Left lung (tissue), 4 donors: ENCODE measurements at regions not wholly inside any gene's neighbourhood (a gene's known extent, or its start where the extent isn't known, plus 50 kb on each side); places are given as distances from the start of the nearest gene placed in this dataset.

Source experiments
- ATAC-seq: fragments of 200-7000 bp; cut with Tn5 transposase; one replicate; pipeline ENCODE4 v1.9.1; 2020; ENCODE audit warnings: moderate library complexity
- DNase-seq, 4 donors: peaks; one replicate each; pipeline ENCODE4 v3.0.0-alpha.2; 2013 to 2020
- H3K27ac ChIP-seq, 2 donors: fragments of 200-600 bp; sonication (generic) in 1 of 2; one replicate each; pipeline versions ENCODE4 v1.5.0 to v1.8.0; 2020 to 2021
- H3K27me3 ChIP-seq, 2 donors: fragments of 200-600 bp; sonication (generic) in 1 of 2; one replicate each; pipeline versions ENCODE4 v1.5.0 to v1.8.0; 2020 to 2021
- H3K36me3 ChIP-seq, 2 donors: fragments of 200-600 bp; sonication (generic) in 1 of 2; one replicate each; pipeline versions ENCODE4 v1.5.0 to v1.8.0; 2020 to 2021
- H3K4me1 ChIP-seq, 2 donors: fragments of 200-600 bp; one replicate each; pipeline ENCODE4 v1.8.0; 2021
- H3K4me3 ChIP-seq, 2 donors: fragments of 200-600 bp; sonication (generic) in 1 of 2; one replicate each; pipeline versions ENCODE4 v1.5.0 to v1.8.0; 2020 to 2021; ENCODE audit warnings: mild to moderate bottlenecking in 1 of 2
- H3K9me3 ChIP-seq, 2 donors: fragments of 200-600 bp; sonication (generic) in 1 of 2; one replicate each; pipeline versions ENCODE4 v1.5.0 to v1.8.0; 2020 to 2021
- intact Hi-C, 2 donors: fragments of 100-400 bp; cut with DNase I; formaldehyde crosslinking; loops; one replicate each; pipeline versions ENCODE4 v1.11.2 to v1.14.2; 2022
- TF ChIP-seq, protein P1 (sequence below), 2 donors: fragments of 200-600 bp; sonication (generic) in 1 of 2; IDR thresholded peaks; one replicate each; pipeline versions ENCODE4 v1.5.0 to v1.8.0; 2021; ENCODE audit warnings: antibody characterized with exemption in 2 of 2
- donor health status: DM: no; HTN: yes; CAD: no.
- donor health status: DM: no; HTN: no; CAD: no.

DNA sequence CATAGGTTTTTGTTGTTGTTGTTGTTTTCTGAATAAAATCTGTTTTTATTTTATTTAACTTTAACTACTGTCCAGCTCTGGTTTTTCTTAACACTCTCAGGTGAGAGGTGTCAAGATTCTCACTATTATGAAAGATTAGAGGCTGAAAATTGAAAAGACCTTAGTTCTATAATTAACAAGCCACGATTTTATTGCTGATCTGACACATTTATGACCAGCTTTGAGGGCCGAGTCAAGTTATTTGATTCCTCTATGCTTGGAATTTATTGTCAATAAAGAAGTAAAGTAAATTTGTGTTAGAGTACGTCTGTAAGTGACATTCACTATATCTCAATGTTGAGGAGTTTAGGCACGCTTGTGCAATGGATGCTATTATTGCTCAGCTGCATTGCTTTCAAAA is 808.8 kb downstream of the GALC start:
- intact Hi-C loops: no loop called here
- no peak for DNase-seq
- H3K9me3 ChIP-seq: no peaks in the 10 kb centered on the region
- H3K36me3 ChIP-seq: no peaks in the 10 kb centered on the region
- TF ChIP-seq, protein P1, sequence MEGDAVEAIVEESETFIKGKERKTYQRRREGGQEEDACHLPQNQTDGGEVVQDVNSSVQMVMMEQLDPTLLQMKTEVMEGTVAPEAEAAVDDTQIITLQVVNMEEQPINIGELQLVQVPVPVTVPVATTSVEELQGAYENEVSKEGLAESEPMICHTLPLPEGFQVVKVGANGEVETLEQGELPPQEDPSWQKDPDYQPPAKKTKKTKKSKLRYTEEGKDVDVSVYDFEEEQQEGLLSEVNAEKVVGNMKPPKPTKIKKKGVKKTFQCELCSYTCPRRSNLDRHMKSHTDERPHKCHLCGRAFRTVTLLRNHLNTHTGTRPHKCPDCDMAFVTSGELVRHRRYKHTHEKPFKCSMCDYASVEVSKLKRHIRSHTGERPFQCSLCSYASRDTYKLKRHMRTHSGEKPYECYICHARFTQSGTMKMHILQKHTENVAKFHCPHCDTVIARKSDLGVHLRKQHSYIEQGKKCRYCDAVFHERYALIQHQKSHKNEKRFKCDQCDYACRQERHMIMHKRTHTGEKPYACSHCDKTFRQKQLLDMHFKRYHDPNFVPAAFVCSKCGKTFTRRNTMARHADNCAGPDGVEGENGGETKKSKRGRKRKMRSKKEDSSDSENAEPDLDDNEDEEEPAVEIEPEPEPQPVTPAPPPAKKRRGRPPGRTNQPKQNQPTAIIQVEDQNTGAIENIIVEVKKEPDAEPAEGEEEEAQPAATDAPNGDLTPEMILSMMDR (IDR thresholded peaks at IDR 0.05): no peak
- no peaks in the 10 kb centered on the region for H3K4me1 ChIP-seq
- H3K27ac ChIP-seq: no peak overlapping the region
- ATAC-seq: no peak
- no peak overlapping the region for H3K4me3 ChIP-seq
- no peaks in the 10 kb centered on the region for H3K27me3 ChIP-seq

DNA sequence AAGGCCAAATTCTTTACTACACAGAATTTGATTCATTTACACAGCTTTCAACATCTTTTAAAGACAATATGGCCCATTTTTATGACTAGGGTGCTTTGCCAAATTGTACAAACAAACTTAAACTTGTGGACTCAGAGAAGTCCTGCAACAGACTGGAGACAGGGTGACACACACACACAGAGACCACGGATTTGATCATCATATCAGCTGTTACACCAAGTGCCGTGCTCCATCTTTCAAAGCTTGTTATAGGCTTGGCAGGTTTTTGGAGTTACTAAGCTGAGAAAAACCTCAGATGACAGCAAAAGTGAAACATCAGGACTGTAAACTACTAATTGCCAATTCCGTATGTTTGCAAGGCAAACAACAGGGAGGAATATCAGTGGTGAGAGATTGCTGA is 811.7 kb downstream of the GALC start:
- H3K9me3 ChIP-seq: no peaks in the 10 kb centered on the region
- TF ChIP-seq, protein P1 (IDR thresholded peaks at IDR 0.05): no peak
- no peaks in the 10 kb centered on the region for H3K4me1 ChIP-seq
- DNase-seq (no peak), ATAC-seq (no peak)
- no peaks in the 10 kb centered on the region for H3K27me3 ChIP-seq
- no peak overlapping the region for H3K4me3 ChIP-seq
- no peaks in the 10 kb centered on the region for H3K36me3 ChIP-seq
- intact Hi-C loops: no loop called here
- no peak overlapping the region for H3K27ac ChIP-seq

DNA sequence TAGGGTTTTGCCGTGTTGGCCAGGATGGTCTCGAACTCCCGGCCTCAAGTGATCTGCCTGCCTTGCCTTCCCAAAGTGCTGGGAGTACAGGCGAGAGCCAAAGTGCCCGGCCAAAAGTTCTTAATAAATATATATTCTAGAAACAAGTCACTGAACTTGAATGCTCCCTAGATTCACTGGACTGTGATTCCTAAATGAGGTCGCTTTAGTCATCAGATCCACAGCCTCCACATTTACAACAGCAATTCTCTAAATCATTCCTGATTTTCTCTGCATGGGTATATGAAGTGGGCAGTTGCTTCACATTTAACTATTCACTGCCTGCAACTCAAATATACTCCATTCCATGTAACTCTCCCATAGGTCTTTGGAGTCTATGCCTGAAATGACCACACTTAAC is 813.0 kb downstream of the GALC start:
- H3K36me3 ChIP-seq: no peaks in the 10 kb centered on the region
- no peaks in the 10 kb centered on the region for H3K9me3 ChIP-seq
- ATAC-seq: no peak
- no peaks in the 10 kb centered on the region for H3K4me1 ChIP-seq
- intact Hi-C loops: no loop called here
- no peak overlapping the region for H3K27ac ChIP-seq
- no peak overlapping the region for H3K4me3 ChIP-seq
- TF ChIP-seq, protein P1 (IDR thresholded peaks at IDR 0.05): no peak
- DNase-seq: no peak
- no peaks in the 10 kb centered on the region for H3K27me3 ChIP-seq

DNA sequence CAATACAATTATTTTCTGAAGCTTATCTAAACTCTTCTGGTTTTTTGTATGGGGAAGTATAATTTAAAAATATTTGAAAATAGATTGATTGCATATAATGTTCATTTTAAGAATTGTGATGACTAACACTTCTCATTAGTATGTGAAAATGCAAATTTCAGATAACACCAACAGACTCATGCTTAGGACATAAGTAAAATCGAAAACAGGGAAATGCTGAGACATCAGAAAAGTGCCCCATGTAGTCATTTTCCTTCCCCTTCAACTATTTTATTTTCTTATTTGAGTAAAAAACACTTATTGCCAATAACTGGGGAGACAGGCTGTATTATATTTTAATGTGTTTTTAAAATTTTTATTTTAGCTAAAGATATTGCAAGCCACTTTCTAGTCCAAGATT is 814.7 kb downstream of the GALC start:
- ATAC-seq: no peak
- Histone ChIP-seq H3K27me3 (no peaks in the 10 kb centered on the region), H3K36me3 (no peaks in the 10 kb centered on the region), H3K9me3 (no peaks in the 10 kb centered on the region), H3K4me1 (no peaks in the 10 kb centered on the region), H3K27ac (no peak overlapping the region), H3K4me3 (no peak overlapping the region)
- TF ChIP-seq, protein P1 (IDR thresholded peaks at IDR 0.05): no peak
- intact Hi-C loops: no loop called here
- no peak for DNase-seq

DNA sequence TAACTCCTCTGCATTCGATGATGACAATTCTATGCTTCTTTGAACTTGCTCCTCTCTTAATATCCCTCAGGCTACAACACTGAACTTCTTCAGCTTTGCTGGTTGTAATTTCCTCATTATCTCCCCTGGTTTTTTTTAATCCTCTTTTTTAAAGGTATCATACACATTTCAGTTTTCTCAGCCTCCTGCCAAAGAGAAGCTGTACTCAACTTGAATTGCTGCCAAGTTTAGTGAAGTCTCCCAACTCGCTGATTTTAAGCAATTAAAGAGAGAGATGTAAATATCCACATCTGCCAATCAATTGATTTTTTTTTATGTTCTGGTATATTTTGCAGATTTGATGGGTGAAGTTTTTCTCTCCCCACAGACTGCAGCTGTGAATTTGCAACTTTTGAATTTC is 817.8 kb downstream of the GALC start:
- H3K27me3 ChIP-seq: no peaks in the 10 kb centered on the region
- TF ChIP-seq, protein P1 (IDR thresholded peaks at IDR 0.05): no peak
- no peak for DNase-seq
- no peak overlapping the region for H3K27ac ChIP-seq
- no peak for ATAC-seq
- H3K36me3 ChIP-seq: no peaks in the 10 kb centered on the region
- no peak overlapping the region for H3K4me3 ChIP-seq
- intact Hi-C loops: no loop called here
- no peaks in the 10 kb centered on the region for H3K9me3 ChIP-seq
- H3K4me1 ChIP-seq: no peaks in the 10 kb centered on the region
